Activated CD4-positive, alpha-beta T cell treated with anti-CD3 and anti-CD28 coated beads for 36 hours (primary cell): ENCODE measurements at regions not wholly inside any gene's neighbourhood (a gene's known extent, or its start where the extent isn't known, plus 50 kb on each side); places are given as distances from the start of the nearest gene placed in this dataset.

Source experiments
- ATAC-seq: fragments of 200-7000 bp; cut with Tn5 transposase; one replicate; pipeline ENCODE4 v1.10.0; 2021; ENCODE audit warnings: mild to moderate bottlenecking, moderate library complexity
- CTCF ChIA-PET: fragments of 350-600 bp; sonication (Branson Sonifier 250); formaldehyde crosslinking; loops from one replicate; lab custom pipeline; 2021; ENCODE audit warnings: antibody characterized with exemption; lab: Charles Lee
- POLR2A ChIA-PET: fragments of 350-600 bp; sonication (Branson Sonifier 250); formaldehyde crosslinking; loops from one replicate; lab custom pipeline; 2021; ENCODE audit warnings: antibody characterized with exemption, inconsistent platforms; lab: Charles Lee
- DNase-seq: peaks from one replicate; pipeline ENCODE4 v3.0.0-alpha.2; 2020
- H3K27ac Mint-ChIP-seq: one replicate; pipeline ENCODE4 v1.8.0; 2021; ENCODE audit warnings: mixed read lengths
- H3K27me3 Mint-ChIP-seq: one replicate; pipeline ENCODE4 v1.8.0; 2021; ENCODE audit warnings: mixed read lengths
- H3K36me3 Mint-ChIP-seq: one replicate; pipeline ENCODE4 v1.8.0; 2021; ENCODE audit warnings: low read depth, mixed read lengths
- H3K4me1 Mint-ChIP-seq: one replicate; pipeline ENCODE4 v1.8.0; 2021; ENCODE audit warnings: mixed read lengths
- H3K4me3 Mint-ChIP-seq: one replicate; pipeline ENCODE4 v1.8.0; 2021; ENCODE audit warnings: mild to moderate bottlenecking, moderate library complexity, mixed read lengths
- H3K9me3 Mint-ChIP-seq: one replicate; pipeline ENCODE4 v1.8.0; 2021; ENCODE audit warnings: low read depth, mixed read lengths
- intact Hi-C, 2 experiments: fragments of 100-400 bp; cut with DNase I in 1 of 2; cut with micrococcal nuclease in 1 of 2; formaldehyde crosslinking; loops; one replicate each; pipeline versions ENCODE4 v1.14.2 to v1.15.1; 2022 to 2024; cut with DNase I, micrococcal nuclease

DNA sequence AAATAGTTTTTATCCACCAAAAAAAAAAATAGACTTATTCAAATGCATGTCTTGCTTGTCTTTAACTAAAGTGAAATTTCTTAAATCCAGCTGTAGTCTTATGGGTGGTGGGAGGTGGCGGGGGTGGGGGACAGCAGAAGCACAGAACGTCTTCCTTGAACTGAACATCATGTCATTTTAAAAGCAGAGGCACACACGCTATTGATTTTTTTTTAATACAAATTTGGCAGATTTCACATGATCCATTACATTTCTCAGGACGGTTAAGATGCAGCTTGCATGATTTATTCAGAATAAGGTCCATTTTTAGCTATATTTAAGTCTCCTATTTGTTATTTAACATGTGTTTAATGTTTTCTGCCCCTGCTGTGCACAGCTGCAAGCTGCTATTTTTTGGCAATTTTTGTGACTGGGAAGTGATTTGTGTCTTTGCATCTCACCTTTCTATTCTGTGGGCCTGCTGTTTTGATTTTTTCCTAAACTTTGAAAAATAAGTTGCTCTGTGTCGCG lies 274.0 kb downstream of the TSHZ3 start:
- DNase-seq: no peak
- Mint-ChIP-seq H3K36me3 (no peaks in the 10 kb centered on the region), H3K27me3 (peaks cover 39% of the 10 kb centered on the region), H3K27ac (no peak overlapping the region), H3K9me3 (no peaks in the 10 kb centered on the region), H3K4me1 (no peaks in the 10 kb centered on the region), H3K4me3 (no peak overlapping the region)
- ChIA-PET POLR2A (no interaction called here), CTCF (interaction anchor here (0.8 kb wide), 1 partner anchor 278 kb away, joined by 3 read pairs; no protein-coding TSS in a partner anchor)
- ATAC-seq: no peak
- intact Hi-C loops: no loop called here

DNA sequence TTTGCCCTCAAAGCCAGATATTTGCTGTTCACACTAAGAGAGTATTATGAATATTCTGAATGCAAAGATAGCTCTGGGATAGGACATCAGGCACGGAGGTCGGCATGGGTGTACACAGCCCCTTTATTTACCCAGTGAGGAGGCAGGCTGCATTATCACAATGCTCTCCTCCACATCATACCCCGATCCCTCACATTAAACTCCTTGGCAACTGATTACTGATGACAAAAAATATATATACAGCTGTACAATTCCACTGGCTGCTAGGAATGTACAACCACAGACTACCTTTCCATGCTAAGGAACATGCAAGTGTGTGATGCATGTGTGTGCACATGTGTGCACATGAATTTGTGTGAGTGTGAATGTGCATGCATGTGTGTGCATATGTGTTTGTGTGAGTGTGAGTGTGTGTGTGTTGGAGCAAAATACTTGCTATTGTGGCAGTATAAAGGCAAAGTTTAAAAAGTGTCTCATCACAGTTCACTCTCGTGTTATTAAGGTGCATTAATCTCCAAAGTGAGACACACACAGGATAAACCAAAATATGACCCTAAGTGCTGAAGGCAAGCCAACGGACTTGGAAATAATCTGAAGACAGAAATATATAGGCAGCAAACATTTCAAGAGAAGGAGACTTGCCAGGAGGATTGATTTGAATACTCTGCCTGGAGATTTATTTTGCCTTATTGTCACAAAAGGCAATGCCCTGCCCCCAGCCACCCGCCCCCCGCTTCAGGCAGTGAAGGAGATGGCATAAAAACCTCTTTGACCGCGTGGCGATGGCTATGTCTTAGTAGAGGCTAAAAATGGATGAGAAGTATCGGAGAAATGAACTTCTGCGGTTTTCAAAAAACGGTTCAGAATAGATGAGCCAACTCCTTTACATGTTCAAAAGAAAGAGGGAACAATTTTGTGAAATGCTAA lies 274.8 kb downstream of the TSHZ3 start:
- no peaks in the 10 kb centered on the region for H3K4me1 Mint-ChIP-seq

DNA sequence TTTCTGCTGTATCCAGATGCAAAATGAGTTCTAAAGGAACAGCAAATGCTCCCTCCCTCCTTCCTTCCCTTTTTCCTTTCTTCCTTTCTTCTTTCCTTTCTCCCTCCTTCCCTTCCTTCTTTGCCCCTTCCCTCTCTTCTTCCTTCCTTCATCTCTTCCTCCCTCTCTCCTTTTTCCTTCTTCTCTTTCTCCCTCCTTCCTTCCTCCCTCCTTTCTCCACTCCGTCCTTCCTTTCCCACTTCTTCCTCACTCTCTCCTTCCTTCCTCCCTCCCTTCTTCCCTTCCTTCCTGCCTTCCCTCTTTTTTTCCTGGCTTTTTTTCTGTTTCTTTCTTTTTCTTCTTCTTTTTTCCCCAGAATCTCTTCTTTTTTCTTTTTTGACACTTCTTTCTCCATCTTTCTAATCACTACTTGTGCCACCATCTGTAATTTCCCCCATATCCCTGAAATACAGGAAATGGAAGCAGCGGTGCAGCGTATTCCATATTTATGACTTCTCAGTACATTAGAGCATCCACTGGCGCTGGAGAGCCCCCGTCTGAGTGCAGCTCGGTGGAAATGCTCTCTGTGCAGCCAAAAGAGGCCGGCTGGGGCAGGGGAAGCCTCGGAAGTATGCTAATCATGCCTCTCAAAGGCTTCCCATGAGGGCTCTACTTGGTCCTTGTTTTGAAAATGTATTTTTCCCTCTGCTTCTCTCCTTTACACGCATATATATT lies 275.6 kb downstream of the TSHZ3 start:
- no peak for ATAC-seq
- no peaks in the 10 kb centered on the region for H3K36me3 Mint-ChIP-seq
- no peak overlapping the region for H3K4me3 Mint-ChIP-seq
- CTCF ChIA-PET: no interaction called here
- peaks cover 35% of the 10 kb centered on the region for H3K27me3 Mint-ChIP-seq
- no peaks in the 10 kb centered on the region for H3K9me3 Mint-ChIP-seq
- H3K4me1 Mint-ChIP-seq: no peaks in the 10 kb centered on the region
- DNase-seq: no peak
- POLR2A ChIA-PET: no interaction called here
- intact Hi-C loops: no loop called here
- H3K27ac Mint-ChIP-seq: no peak overlapping the region

More for the DNA sequence above, 274.8 kb downstream of the TSHZ3 start:
- ChIA-PET POLR2A (no interaction called here), CTCF (interaction anchor here (0.8 kb wide), 1 partner anchor 279 kb away, joined by 3 read pairs; no protein-coding TSS in a partner anchor)
- Mint-ChIP-seq H3K4me3 (no peak overlapping the region), H3K27ac (no peak overlapping the region), H3K36me3 (no peaks in the 10 kb centered on the region), H3K9me3 (no peaks in the 10 kb centered on the region), H3K27me3 (peaks cover 38% of the 10 kb centered on the region)
- ATAC-seq (no peak), DNase-seq (no peak)
- intact Hi-C loops: no loop called here

DNA sequence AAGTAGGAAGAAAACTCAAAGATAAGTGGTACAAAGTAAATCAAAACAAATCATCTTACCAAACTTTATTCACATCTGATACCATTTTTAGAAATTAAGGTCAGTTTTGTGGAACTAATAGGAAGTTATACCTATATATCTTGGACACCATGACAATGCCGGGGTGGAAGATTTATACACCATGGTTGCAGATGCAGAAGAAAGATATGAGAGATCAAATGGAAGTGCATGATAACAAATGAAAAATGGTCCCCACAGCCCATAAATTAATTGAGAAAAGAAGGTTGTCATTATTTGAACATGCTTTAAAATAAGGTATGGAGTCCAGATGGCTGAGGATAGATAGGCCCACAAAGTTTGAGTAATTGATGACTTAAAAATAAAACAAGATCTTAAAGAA lies 276.8 kb downstream of the TSHZ3 start:
- no peaks in the 10 kb centered on the region for H3K4me1 Mint-ChIP-seq
- H3K9me3 Mint-ChIP-seq: no peaks in the 10 kb centered on the region
- no peaks in the 10 kb centered on the region for H3K36me3 Mint-ChIP-seq
- ATAC-seq (no peak), DNase-seq (no peak)
- POLR2A ChIA-PET: no interaction called here
- H3K4me3 Mint-ChIP-seq: no peak overlapping the region
- intact Hi-C loops: no loop called here
- H3K27ac Mint-ChIP-seq: no peak overlapping the region
- CTCF ChIA-PET: no interaction called here
- H3K27me3 Mint-ChIP-seq: peaks cover 39% of the 10 kb centered on the region

DNA sequence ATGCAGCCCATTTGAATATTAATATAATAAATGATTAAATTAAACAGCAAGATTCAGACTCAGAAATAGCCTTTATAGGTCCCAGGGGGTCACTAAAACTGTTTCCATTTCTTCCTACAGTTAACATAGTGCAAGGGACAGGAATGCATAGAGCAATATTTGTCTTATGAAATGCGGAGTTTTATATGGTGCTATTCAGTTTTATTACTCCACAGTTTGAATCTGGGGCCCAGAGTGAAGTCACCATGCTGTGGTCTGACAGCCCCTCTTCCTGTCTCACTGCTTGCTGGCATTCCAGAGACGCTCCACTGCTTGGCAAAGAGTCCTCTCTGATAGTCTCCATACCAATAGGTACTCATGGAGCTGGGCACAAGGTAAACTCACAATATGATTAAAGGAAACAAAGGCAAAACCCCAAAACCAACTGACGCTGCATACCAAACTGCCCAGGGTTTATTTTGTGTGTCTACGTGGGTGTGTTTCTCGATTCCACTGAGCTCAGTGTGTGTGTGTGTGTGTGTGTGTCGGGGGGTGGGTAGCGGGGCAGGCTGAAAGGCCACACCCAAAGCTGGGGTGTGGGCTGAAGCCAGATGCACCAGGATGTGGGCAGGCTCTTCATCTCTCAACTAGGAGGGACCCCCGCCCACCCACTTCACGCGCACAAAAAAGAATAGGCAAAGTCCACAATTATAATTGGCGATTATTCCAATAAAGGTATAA lies 277.9 kb downstream of the TSHZ3 start:
- Mint-ChIP-seq H3K4me1 (no peaks in the 10 kb centered on the region), H3K27ac (no peak overlapping the region), H3K36me3 (no peaks in the 10 kb centered on the region), H3K9me3 (no peaks in the 10 kb centered on the region), H3K27me3 (peaks cover 39% of the 10 kb centered on the region), H3K4me3 (no peak overlapping the region)
- DNase-seq: no peak
- POLR2A ChIA-PET: no interaction called here
- no peak for ATAC-seq
- CTCF ChIA-PET: interaction anchor here (0.9 kb wide), 1 partner anchor 19 kb away, joined by 3 read pairs; no protein-coding TSS in a partner anchor
- intact Hi-C loops: no loop called here

DNA sequence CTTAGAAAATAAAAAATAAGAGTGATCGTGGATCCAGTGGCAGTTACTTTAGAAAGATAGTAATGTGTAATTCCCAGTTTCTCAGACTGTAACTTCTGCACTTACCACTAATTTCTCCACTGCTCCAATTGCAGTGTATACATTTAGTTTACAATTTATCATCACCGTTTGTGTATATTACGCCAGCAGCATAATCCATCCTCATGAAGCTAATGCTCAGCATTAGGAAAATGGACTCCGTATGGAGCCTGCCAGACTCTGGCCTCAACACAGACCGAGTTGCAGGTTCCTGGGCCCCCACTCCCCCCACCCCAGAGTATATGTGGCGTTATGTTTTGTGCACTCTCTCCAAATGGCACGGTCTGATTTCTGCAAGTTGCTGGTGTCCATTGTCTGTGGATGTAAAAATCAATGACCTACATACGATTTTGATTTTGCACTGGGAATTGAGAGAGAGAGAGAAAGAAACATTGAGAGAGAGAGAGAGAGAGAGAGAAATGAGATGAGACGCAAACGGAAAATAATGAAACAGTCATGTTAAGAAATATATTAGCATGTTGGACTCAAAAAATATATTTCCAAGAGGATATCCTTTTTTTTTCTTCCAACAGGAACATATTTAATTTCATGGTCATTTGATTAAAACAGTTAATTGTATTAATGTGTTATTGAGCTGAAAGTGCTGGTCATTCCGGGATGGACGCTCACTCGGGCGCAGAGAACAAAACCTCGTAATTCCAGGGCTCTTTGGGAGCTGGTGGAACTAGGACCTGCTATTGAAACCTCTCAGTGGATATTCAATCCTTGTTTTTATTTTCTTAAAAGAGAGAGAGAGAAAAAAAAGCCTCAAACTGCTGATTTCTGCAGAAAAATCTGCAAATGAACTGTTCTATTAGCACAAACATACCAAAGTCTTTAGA lies 278.8 kb downstream of the TSHZ3 start:
- CTCF ChIA-PET: interaction anchor here (0.9 kb wide), 1 partner anchor 18 kb away, joined by 3 read pairs; no protein-coding TSS in a partner anchor
- H3K4me1 Mint-ChIP-seq: no peaks in the 10 kb centered on the region
- POLR2A ChIA-PET: no interaction called here
- no peak for DNase-seq
- no peaks in the 10 kb centered on the region for H3K9me3 Mint-ChIP-seq
- ATAC-seq: no peak
- peaks cover 37% of the 10 kb centered on the region for H3K27me3 Mint-ChIP-seq
- H3K27ac Mint-ChIP-seq: no peak overlapping the region
- H3K4me3 Mint-ChIP-seq: no peak overlapping the region
- no peaks in the 10 kb centered on the region for H3K36me3 Mint-ChIP-seq
- intact Hi-C loops: no loop called here

DNA sequence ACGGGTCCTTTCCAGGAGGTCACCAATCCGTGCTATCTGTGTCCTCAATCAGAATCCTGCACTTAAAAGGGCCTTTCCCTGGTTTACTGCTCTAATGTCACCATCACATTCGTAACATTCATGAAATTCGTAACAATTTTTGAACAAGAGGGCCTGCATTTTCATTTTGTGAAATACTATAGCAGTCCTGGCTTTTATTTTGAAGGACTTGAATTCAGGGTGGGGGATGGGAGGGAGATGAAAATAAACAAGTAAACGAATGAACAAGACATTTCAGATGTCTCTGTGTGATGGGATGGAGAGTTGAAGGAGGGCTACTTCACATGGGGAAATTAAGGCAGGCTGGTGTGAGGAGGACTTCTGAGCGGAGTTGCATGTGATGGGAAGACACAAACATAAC lies 281.0 kb downstream of the TSHZ3 start:
- Mint-ChIP-seq H3K27ac (no peak overlapping the region), H3K4me3 (no peak overlapping the region), H3K36me3 (no peaks in the 10 kb centered on the region), H3K9me3 (no peaks in the 10 kb centered on the region), H3K27me3 (peaks cover 25% of the 10 kb centered on the region), H3K4me1 (no peaks in the 10 kb centered on the region)
- intact Hi-C loops: no loop called here
- POLR2A ChIA-PET: no interaction called here
- CTCF ChIA-PET: no interaction called here
- DNase-seq: no peak
- ATAC-seq: no peak

DNA sequence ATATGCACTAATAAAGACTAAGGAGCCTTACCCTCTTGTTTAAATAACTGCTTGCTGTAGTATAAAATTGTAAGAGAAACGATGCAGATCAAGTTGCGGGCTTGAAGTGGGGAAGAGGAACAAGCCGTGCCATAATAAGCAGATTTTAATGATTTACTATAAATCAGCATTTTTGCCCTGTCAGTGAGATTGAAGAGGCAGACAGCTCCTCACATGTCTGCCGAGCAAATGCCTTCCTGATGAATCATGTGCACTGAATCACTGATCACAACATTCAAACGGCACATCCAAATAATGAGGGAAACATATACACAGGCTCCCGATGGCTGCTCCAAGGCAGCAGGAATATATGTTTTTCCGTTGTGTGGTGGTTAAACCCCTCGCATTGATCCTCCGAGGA lies 282.9 kb downstream of the TSHZ3 start:
- intact Hi-C loops: no loop called here
- Mint-ChIP-seq H3K4me3 (no peak overlapping the region), H3K36me3 (no peaks in the 10 kb centered on the region), H3K27ac (no peak overlapping the region), H3K27me3 (peaks cover 14% of the 10 kb centered on the region), H3K9me3 (no peaks in the 10 kb centered on the region), H3K4me1 (no peaks in the 10 kb centered on the region)
- ATAC-seq (no peak), DNase-seq (no peak)
- ChIA-PET POLR2A (no interaction called here), CTCF (no interaction called here)

DNA sequence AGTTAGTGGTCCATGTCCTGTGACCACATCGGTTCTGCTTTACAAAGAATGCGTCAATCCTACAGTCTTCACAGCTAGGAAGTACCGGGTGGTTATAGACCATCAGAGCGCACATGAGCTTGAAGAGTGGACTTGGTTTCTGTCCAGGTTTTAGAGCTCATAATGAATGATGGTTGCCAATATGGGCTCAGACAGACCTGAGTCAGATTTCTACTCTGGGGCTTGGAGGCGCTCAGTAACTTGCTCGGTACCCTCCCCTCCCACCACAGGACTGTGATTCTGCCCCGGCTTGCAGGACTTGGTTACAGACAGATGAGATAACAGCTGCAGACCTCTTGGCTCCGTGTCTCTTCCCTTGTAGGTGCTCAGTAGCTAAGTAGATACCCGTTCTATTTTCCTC lies 284.7 kb downstream of the TSHZ3 start:
- Mint-ChIP-seq H3K27ac (no peak overlapping the region), H3K9me3 (peaks cover 5% of the 10 kb centered on the region), H3K4me3 (no peak overlapping the region), H3K27me3 (peaks cover 16% of the 10 kb centered on the region), H3K4me1 (no peaks in the 10 kb centered on the region), H3K36me3 (no peaks in the 10 kb centered on the region)
- ChIA-PET CTCF (interaction anchor here (0.6 to 1.3 kb wide), 2 partner anchors 10 to 225 kb away, joined by 3 to 4 read pairs; no protein-coding TSS in a partner anchor), POLR2A (no interaction called here)
- no peak for ATAC-seq
- no peak for DNase-seq
- intact Hi-C loops: no loop called here

DNA sequence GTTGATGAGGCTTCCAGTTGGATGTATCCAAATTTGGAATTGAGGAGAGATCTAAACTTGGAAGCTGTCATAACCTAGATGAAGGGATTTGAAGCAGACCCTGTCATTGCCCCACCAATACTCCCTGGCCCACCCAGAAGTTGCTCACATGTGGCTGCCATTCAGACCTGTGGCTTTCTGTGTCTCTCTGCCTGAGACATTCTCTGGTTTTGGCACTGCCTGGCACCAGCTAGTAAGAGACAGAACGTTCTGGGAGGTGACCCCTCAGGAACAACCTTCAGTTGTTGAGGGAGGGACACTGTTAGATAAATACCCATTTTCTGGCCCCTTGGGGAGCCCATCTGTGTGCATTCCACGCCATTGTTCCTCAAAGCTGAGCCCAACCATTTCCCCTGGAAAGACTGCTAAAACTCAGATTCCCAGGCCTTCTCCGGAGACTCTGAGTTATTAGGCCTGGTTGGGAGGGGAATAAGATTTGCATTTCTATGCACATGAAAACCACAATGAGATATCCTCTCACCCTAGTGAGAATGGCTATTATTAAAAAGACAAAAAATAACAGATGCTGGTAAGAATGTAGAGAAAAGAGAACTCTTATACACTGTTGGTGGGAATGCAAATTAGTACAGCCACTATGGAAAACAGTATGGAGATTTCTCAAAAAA lies 290.4 kb downstream of the TSHZ3 start:
- ATAC-seq: no peak
- peaks cover 16% of the 10 kb centered on the region for H3K27me3 Mint-ChIP-seq
- H3K36me3 Mint-ChIP-seq: no peaks in the 10 kb centered on the region
- H3K4me1 Mint-ChIP-seq: no peaks in the 10 kb centered on the region
- intact Hi-C loops: no loop called here
- no peak for DNase-seq
- ChIA-PET POLR2A (no interaction called here), CTCF (interaction anchor here (0.7 kb wide), 1 partner anchor 37 kb away, joined by 3 read pairs; no protein-coding TSS in a partner anchor)
- H3K9me3 Mint-ChIP-seq: peaks cover 5% of the 10 kb centered on the region
- no peak overlapping the region for H3K4me3 Mint-ChIP-seq
- no peak overlapping the region for H3K27ac Mint-ChIP-seq
